Stimulated activated CD4-positive, alpha-beta T cell treated with anti-CD3 and anti-CD28 coated beads, Interleukin-4, amount 100 ng/mL, for 48 hours (primary cell): ENCODE measurements at regions not wholly inside any gene's neighbourhood (a gene's known extent, or its start where the extent isn't known, plus 50 kb on each side); places are given as distances from the start of the nearest gene placed in this dataset.

Experiments
- DNase-seq, 2 donors: peaks; one replicate each; pipeline ENCODE4 v3.0.0-alpha.2; 2020; ENCODE audit warnings: low read depth in 2 of 2

- no peak for DNase-seq
These were observed 389.2 kb upstream of the CITED2 start for GRCh38 chr6:139763468-139764210.

- no peak for DNase-seq
These were observed 388.2 kb upstream of the CITED2 start for GRCh38 chr6:139762587-139763031.

GRCh38 chr6:139760128-139760527, 385.7 kb upstream of the CITED2 start:
- DNase-seq: no peak

GRCh38 chr6:139759086-139759485, 384.6 kb upstream of the CITED2 start:
- no peak for DNase-seq

- no peak for DNase-seq
These were observed 383.8 kb upstream of the CITED2 start for GRCh38 chr6:139758209-139758611.

GRCh38 chr6:139757784-139758183, 383.3 kb upstream of the CITED2 start:
- no peak for DNase-seq

GRCh38 chr6:139756381-139756780, 381.9 kb upstream of the CITED2 start:
- DNase-seq: no peak

- no peak for DNase-seq
These were observed 380.7 kb upstream of the CITED2 start for GRCh38 chr6:139754898-139755775.

- no peak for DNase-seq
These were observed 378.9 kb upstream of the CITED2 start for GRCh38 chr6:139753198-139753861.

GRCh38 chr6:139752086-139752485, 377.6 kb upstream of the CITED2 start:
- DNase-seq: no peak

GRCh38 chr6:139751179-139751578, 376.7 kb upstream of the CITED2 start:
- DNase-seq: no peak

- no peak for DNase-seq
These were observed 374.1 kb upstream of the CITED2 start for GRCh38 chr6:139748353-139749146.

- DNase-seq: no peak
These were observed 372.7 kb upstream of the CITED2 start for GRCh38 chr6:139747154-139747553.

- no peak for DNase-seq
These were observed 370.4 kb upstream of the CITED2 start for GRCh38 chr6:139744891-139745290.

- DNase-seq: no peak
These were observed 369.4 kb upstream of the CITED2 start for GRCh38 chr6:139743664-139744437.

GRCh38 chr6:139742671-139743070, 368.2 kb upstream of the CITED2 start:
- DNase-seq: no peak

- no peak for DNase-seq
These were observed 364.5 kb upstream of the CITED2 start for GRCh38 chr6:139738801-139739455.

- no peak for DNase-seq
These were observed 362.0 kb upstream of the CITED2 start for GRCh38 chr6:139736325-139736906.

GRCh38 chr6:139732451-139732850, 358.0 kb upstream of the CITED2 start:
- no peak for DNase-seq
